Esophagus muscularis mucosa (tissue), 3 donors: ENCODE measurements at regions not wholly inside any gene's neighbourhood (a gene's known extent, or its start where the extent isn't known, plus 50 kb on each side); places are given as distances from the start of the nearest gene placed in this dataset.

Experiments
- CTCF ChIP-seq, 3 experiments: fragments of 200-600 bp in 2 of 3; fragments of 450-650 bp in 1 of 3; sonication (generic) in 2 of 3; IDR thresholded peaks; one replicate each; pipeline ENCODE4 v1.5.1; 2017 to 2019; ENCODE audit warnings: antibody characterized with exemption in 3 of 3, mild to moderate bottlenecking in 2 of 3, moderate library complexity in 1 of 3
- POLR2AphosphoS5 ChIP-seq, 2 donors: sonication (generic); formaldehyde crosslinking; IDR thresholded peaks; one replicate each; pipeline ENCODE4 v1.6.1; 2017; ENCODE audit warnings: antibody characterized with exemption in 2 of 2

GRCh38 chr5:36763454-36763853, 113.1 kb upstream of the NIPBL start:
- TF ChIP-seq POLR2AphosphoS5 (IDR thresholded peaks at IDR 0.05): no peak
- TF ChIP-seq CTCF (IDR thresholded peaks at IDR 0.05): no peak
